SK-N-SH (cell line): ENCODE measurements at regions not wholly inside any gene's neighbourhood (a gene's known extent, or its start where the extent isn't known, plus 50 kb on each side); places are given as distances from the start of the nearest gene placed in this dataset.

Source experiments
- CTCF ChIA-PET: fragments of 300-600, 350-600 bp; formaldehyde crosslinking; extraction: SDS; loops from one replicate; lab custom pipeline; 2021; lab: Yijun Ruan, JAX
- POLR2A ChIA-PET: fragments of 350-600 bp; sonication (Branson Sonifier 250); formaldehyde crosslinking; extraction: SDS; loops from one replicate; lab custom pipeline; 2020; ENCODE audit warnings: antibody characterized with exemption, inconsistent platforms; lab: Yijun Ruan, JAX
- DNase-seq: peaks from one replicate; pipeline ENCODE4 v3.0.0; 2012
- H2AFZ ChIP-seq: fragments of 200-600 bp; sonication (generic); 2 replicates; pipeline ENCODE4 v1.8.1; 2016; ENCODE audit warnings: antibody characterized with exemption, mild to moderate bottlenecking, low read depth
- H3F3A ChIP-seq: fragments of 200-600 bp; sonication (generic); replicated peaks from 2 replicates; pipeline ENCODE3; 2016; ENCODE audit warnings: antibody characterized with exemption, mild to moderate bottlenecking; ENCODE audit not compliant: insufficient read depth
- H3K27ac ChIP-seq, 2 experiments: fragments of 200-500 bp in 1 of 2; fragments of 200-600 bp in 1 of 2; sonication (Bioruptor generic) in 1 of 2; sonication (generic), shearing (Covaris generic) in 1 of 2; 2 replicates each; pipeline versions ENCODE4 v1.5.1 to v1.6.1; 2014 to 2016; ENCODE audit warnings: low read depth in 2 of 2, inconsistent platforms in 1 of 2, low read length in 1 of 2, mild to moderate bottlenecking in 1 of 2, mixed read lengths in 1 of 2
- H3K27me3 ChIP-seq: fragments of 200-600 bp; sonication (generic), shearing (Covaris generic); 2 replicates; pipeline ENCODE4 v1.6.1; 2016; ENCODE audit warnings: mixed run types; ENCODE audit not compliant: insufficient read depth
- H3K36me3 ChIP-seq, 2 experiments: fragments of 200-500 bp in 1 of 2; fragments of 200-600 bp in 1 of 2; sonication (Bioruptor generic) in 1 of 2; sonication (generic) in 1 of 2; replicated peaks in 1 of 2; 2 replicates each; pipeline versions ENCODE3 to v1.5.1; 2014 to 2016; ENCODE audit warnings: low read length in 1 of 2, mild to moderate bottlenecking in 1 of 2; ENCODE audit not compliant: insufficient read depth in 2 of 2, control insufficient read depth in 1 of 2
- H3K4me1 ChIP-seq, 2 experiments: fragments of 200-500 bp in 1 of 2; fragments of 200-600 bp in 1 of 2; sonication (Bioruptor generic) in 1 of 2; sonication (generic), shearing (Covaris generic) in 1 of 2; 2 replicates each; pipeline versions ENCODE4 v1.5.1 to v1.6.1; 2014 to 2016; ENCODE audit warnings: low read depth in 1 of 2, low read length in 1 of 2, mixed run types in 1 of 2; ENCODE audit not compliant: insufficient read depth in 2 of 2, control insufficient read depth in 1 of 2
- H3K4me2 ChIP-seq: fragments of 200-600 bp; sonication (generic), shearing (Covaris generic); 2 replicates; pipeline ENCODE4 v1.6.1; 2017; ENCODE audit warnings: mixed run types
- H3K4me3 ChIP-seq, 2 experiments: fragments of 200-500 bp in 1 of 2; fragments of 200-600 bp in 1 of 2; sonication (Bioruptor generic) in 1 of 2; sonication (generic), shearing (Covaris generic) in 1 of 2; 2 replicates each; pipeline versions ENCODE4 v1.5.1 to v1.8.1; 2014 to 2016; ENCODE audit warnings: low read depth in 2 of 2, inconsistent platforms in 1 of 2, low read length in 1 of 2, mild to moderate bottlenecking in 1 of 2, mixed read lengths in 1 of 2, moderate library complexity in 1 of 2
- H3K79me2 ChIP-seq: fragments of 200-600 bp; sonication (generic); 2 replicates; pipeline ENCODE4 v1.8.1; 2017; ENCODE audit warnings: mild to moderate bottlenecking; ENCODE audit not compliant: insufficient read depth
- H3K9ac ChIP-seq: fragments of 200-600 bp; sonication (generic); 2 replicates; pipeline ENCODE4 v1.6.1; 2017; ENCODE audit warnings: mixed run types
- H3K9me2 ChIP-seq: fragments of 200-600 bp; sonication (generic); 2 replicates; pipeline ENCODE4 v1.6.1; 2017; ENCODE audit warnings: mixed run types
- H3K9me3 ChIP-seq: fragments of 200-600 bp; sonication (generic); 2 replicates; pipeline ENCODE4 v1.6.1; 2017; ENCODE audit warnings: mixed run types, mild to moderate bottlenecking, moderate library complexity
- H4K20me1 ChIP-seq: fragments of 200-600 bp; sonication (generic); 2 replicates; pipeline ENCODE4 v1.6.1; 2017; ENCODE audit warnings: mild to moderate bottlenecking, mixed run types; ENCODE audit not compliant: insufficient read depth
- CHD2 ChIP-seq: fragments of 150-350 bp; IDR thresholded peaks from 2 replicates; pipeline ENCODE4 v1.6.1; 2018; ENCODE audit warnings: low read length; ENCODE audit not compliant: partially characterized antibody
- CTCF ChIP-seq: fragments of 200-600 bp; sonication (generic); IDR thresholded peaks from 2 replicates; pipeline ENCODE4 v1.6.1; 2017; ENCODE audit warnings: antibody characterized with exemption, mild to moderate bottlenecking, moderate library complexity
- ELF1 ChIP-seq: IDR thresholded peaks from 2 replicates; pipeline ENCODE4 v1.4.0; 2012
- EZH2phosphoT487 ChIP-seq: fragments of 200-600 bp; sonication (generic); IDR thresholded peaks from 2 replicates; pipeline ENCODE4 v1.6.1; 2017; ENCODE audit warnings: low read depth, mixed run types, mild to moderate bottlenecking, antibody characterized with exemption, moderate library complexity, borderline replicate concordance
- FOXJ3 ChIP-seq: sonication (generic); formaldehyde crosslinking; IDR thresholded peaks from 2 replicates; pipeline ENCODE4 v1.5.1; 2020; ENCODE audit warnings: mild to moderate bottlenecking, missing genetic modification reagents
- FOXM1 ChIP-seq: IDR thresholded peaks from 2 replicates; pipeline ENCODE4 v1.4.0; 2012; ENCODE audit warnings: low read depth, mild to moderate bottlenecking
- JUND ChIP-seq: IDR thresholded peaks from 2 replicates; pipeline ENCODE4 v1.4.0; 2012
- MAX ChIP-seq: IDR thresholded peaks from 2 replicates; pipeline ENCODE4 v1.4.0; 2012; ENCODE audit warnings: low read depth
- NFIC ChIP-seq: IDR thresholded peaks from 2 replicates; pipeline ENCODE4 v1.4.0; 2012; ENCODE audit warnings: borderline replicate concordance
- RFX5 ChIP-seq: IDR thresholded peaks from 2 replicates; pipeline ENCODE4 v1.6.1; 2012; ENCODE audit warnings: mild to moderate bottlenecking, improper control_type of control experiment, low read length
- RXRA ChIP-seq: IDR thresholded peaks from 2 replicates; pipeline ENCODE4 v1.4.0; 2012; ENCODE audit warnings: low read depth, mild to moderate bottlenecking, borderline replicate concordance
- SIN3A ChIP-seq: IDR thresholded peaks from 2 replicates; pipeline ENCODE4 v1.6.1; 2012; ENCODE audit warnings: low read depth, mild to moderate bottlenecking, low read length, moderate library complexity, borderline replicate concordance
- SMC3 ChIP-seq: IDR thresholded peaks from 2 replicates; pipeline ENCODE4 v1.6.1; 2012; ENCODE audit warnings: low read depth, low read length, improper control_type of control experiment
- TAF1 ChIP-seq: IDR thresholded peaks from 2 replicates; pipeline ENCODE4 v1.6.1; 2012; ENCODE audit warnings: low read depth, mild to moderate bottlenecking, low read length, moderate library complexity, borderline replicate concordance
- TCF12 ChIP-seq: IDR thresholded peaks from 2 replicates; pipeline ENCODE4 v1.4.0; 2012
- TEAD4 ChIP-seq: IDR thresholded peaks from 2 replicates; pipeline ENCODE4 v1.4.0; 2012; ENCODE audit warnings: mild to moderate bottlenecking, borderline replicate concordance; ENCODE audit not compliant: insufficient read depth
- YY1 ChIP-seq: IDR thresholded peaks from 2 replicates; pipeline ENCODE4 v1.4.0; 2012; ENCODE audit warnings: low read depth, mild to moderate bottlenecking
- WGBS: methylation state at CpG from one replicate; pipeline ENCODE4 v1.1.6; 2017; ENCODE audit warnings: low lambda C conversion rate; 5-methylcytosine and 5-hydroxymethylcytosine counted together
- TF ChIP-seq, protein P1 (sequence below): IDR thresholded peaks from 2 replicates; pipeline ENCODE4 v1.4.0; 2012; ENCODE audit warnings: low read depth, borderline replicate concordance
- TF ChIP-seq, protein P2 (sequence below): IDR thresholded peaks from 2 replicates; pipeline ENCODE4; 2012

GRCh38 chr10:4159173-4159572 lies 374.2 kb upstream of the KLF6 start:
- Histone ChIP-seq H3K4me2 (no peak overlapping the region), H3K9me2 (no peaks in the 10 kb centered on the region), H3K4me3 (no peak overlapping the region), H2AFZ (no peak overlapping the region), H4K20me1 (no peaks in the 10 kb centered on the region), H3K9ac (no peak overlapping the region), H3K9me3 (no peaks in the 10 kb centered on the region), H3K27me3 (no peaks in the 10 kb centered on the region), H3K79me2 (no peaks in the 10 kb centered on the region), H3F3A (peaks cover 3% of the 10 kb centered on the region), H3K4me1 (no peaks in the 10 kb centered on the region), H3K27ac (no peak overlapping the region), H3K36me3 (no peaks in the 10 kb centered on the region)
- WGBS, result 95% methylated on average over 6 of the region's 6 CpGs
- no peak for DNase-seq
- CTCF ChIA-PET, result no interaction called here
- POLR2A ChIA-PET, result no interaction called here
- no peak for TF ChIP-seq CTCF
- no peak for TF ChIP-seq TAF1
- no peak for TF ChIP-seq EZH2phosphoT487
- no peak for TF ChIP-seq MAX
- TF ChIP-seq FOXM1, result no peak
- no peak for TF ChIP-seq NFIC
- TF ChIP-seq CHD2, result no peak
- TF ChIP-seq, protein P1, sequence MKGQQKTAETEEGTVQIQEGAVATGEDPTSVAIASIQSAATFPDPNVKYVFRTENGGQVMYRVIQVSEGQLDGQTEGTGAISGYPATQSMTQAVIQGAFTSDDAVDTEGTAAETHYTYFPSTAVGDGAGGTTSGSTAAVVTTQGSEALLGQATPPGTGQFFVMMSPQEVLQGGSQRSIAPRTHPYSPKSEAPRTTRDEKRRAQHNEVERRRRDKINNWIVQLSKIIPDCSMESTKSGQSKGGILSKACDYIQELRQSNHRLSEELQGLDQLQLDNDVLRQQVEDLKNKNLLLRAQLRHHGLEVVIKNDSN, result no peak
- TF ChIP-seq SMC3, result no peak
- no peak for TF ChIP-seq RXRA
- TF ChIP-seq TCF12, result no peak
- TF ChIP-seq, protein P2, sequence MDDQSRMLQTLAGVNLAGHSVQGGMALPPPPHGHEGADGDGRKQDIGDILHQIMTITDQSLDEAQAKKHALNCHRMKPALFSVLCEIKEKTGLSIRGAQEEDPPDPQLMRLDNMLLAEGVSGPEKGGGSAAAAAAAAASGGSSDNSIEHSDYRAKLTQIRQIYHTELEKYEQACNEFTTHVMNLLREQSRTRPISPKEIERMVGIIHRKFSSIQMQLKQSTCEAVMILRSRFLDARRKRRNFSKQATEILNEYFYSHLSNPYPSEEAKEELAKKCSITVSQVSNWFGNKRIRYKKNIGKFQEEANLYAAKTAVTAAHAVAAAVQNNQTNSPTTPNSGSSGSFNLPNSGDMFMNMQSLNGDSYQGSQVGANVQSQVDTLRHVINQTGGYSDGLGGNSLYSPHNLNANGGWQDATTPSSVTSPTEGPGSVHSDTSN, result no peak
- no peak for TF ChIP-seq YY1
- no peak for TF ChIP-seq ELF1
- no peak for TF ChIP-seq JUND
- TF ChIP-seq SIN3A, result no peak
- no peak for TF ChIP-seq TEAD4
- no peak for TF ChIP-seq RFX5
- no peak for TF ChIP-seq FOXJ3 (CRISPR knock-in tag)
